ENCODE measurements at regions not wholly inside any gene's neighbourhood (a gene's known extent, or its start where the extent isn't known, plus 50 kb on each side); places are given as distances from the start of the nearest gene placed in this dataset.

GRCh38 chr12:27906658-27907473 lies 65.7 kb downstream of the PTHLH start:
- TF ChIP-seq EZH2 (IDR thresholded peaks at IDR 0.05; ENCODE audit: borderline replicate concordance, low read depth, low read length, poor library complexity, severe bottlenecking) (no peak), CTCF (conservative IDR thresholded peaks at IDR 0.05; ENCODE audit: low read depth, low read length) (no peak)
